GM23248 (cell line): ENCODE measurements at regions not wholly inside any gene's neighbourhood (a gene's known extent, or its start where the extent isn't known, plus 50 kb on each side); places are given as distances from the start of the nearest gene placed in this dataset.

Experiments
- DNase-seq: peaks from one replicate; pipeline ENCODE4 v3.0.0-alpha.2; 2015
- H2AFZ ChIP-seq: fragments of 200-600 bp; sonication (generic); 2 replicates; pipeline ENCODE4 v1.6.1; 2016; ENCODE audit warnings: antibody characterized with exemption
- H3F3A ChIP-seq: fragments of 200-600 bp; sonication (generic); 2 replicates; pipeline ENCODE4 v1.6.1; 2016; ENCODE audit warnings: mild to moderate bottlenecking, antibody characterized with exemption, mixed run types; ENCODE audit not compliant: insufficient read depth
- H3K27ac ChIP-seq: fragments of 200-600 bp; sonication (generic); 2 replicates; pipeline ENCODE4 v1.5.1; 2016; ENCODE audit warnings: mild to moderate bottlenecking
- H3K27me3 ChIP-seq: fragments of 200-600 bp; sonication (generic); replicated peaks from 2 replicates; pipeline ENCODE4 v1.6.1; 2016; ENCODE audit warnings: mild to moderate bottlenecking; ENCODE audit not compliant: insufficient read depth
- H3K36me3 ChIP-seq: fragments of 200-600 bp; sonication (generic); 2 replicates; pipeline ENCODE4 v1.6.1; 2016; ENCODE audit warnings: low read depth, mild to moderate bottlenecking
- H3K4me1 ChIP-seq: fragments of 200-600 bp; sonication (generic); 2 replicates; pipeline ENCODE4 v1.6.1; 2016; ENCODE audit warnings: mild to moderate bottlenecking; ENCODE audit not compliant: insufficient read depth
- H3K4me2 ChIP-seq: fragments of 200-600 bp; sonication (generic); one replicate; pipeline ENCODE4 v1.6.1; 2016; ENCODE audit warnings: mild to moderate bottlenecking; ENCODE audit not compliant: unreplicated experiment
- H3K4me3 ChIP-seq: fragments of 200-600 bp; sonication (generic); 2 replicates; pipeline ENCODE4 v1.5.1; 2016; ENCODE audit warnings: mild to moderate bottlenecking
- H3K79me2 ChIP-seq: fragments of 200-600 bp; sonication (generic); 2 replicates; pipeline ENCODE4 v1.6.1; 2016; ENCODE audit warnings: mild to moderate bottlenecking; ENCODE audit not compliant: insufficient read depth
- H3K9ac ChIP-seq: fragments of 200-600 bp; sonication (generic); 2 replicates; pipeline ENCODE4 v1.6.1; 2016; ENCODE audit warnings: mild to moderate bottlenecking
- H3K9me2 ChIP-seq: fragments of 200-600 bp; sonication (generic); 2 replicates; pipeline ENCODE4 v1.6.1; 2016; ENCODE audit warnings: mixed run types, mild to moderate bottlenecking, moderate library complexity; ENCODE audit not compliant: insufficient read depth
- H3K9me3 ChIP-seq: fragments of 200-600 bp; sonication (generic); one replicate; pipeline ENCODE4 v1.6.1; 2017; ENCODE audit warnings: low read depth
- H4K20me1 ChIP-seq: fragments of 200-600 bp; sonication (generic); 2 replicates; pipeline ENCODE4 v1.6.0; 2016; ENCODE audit not compliant: insufficient read depth
- EZH2 ChIP-seq: fragments of 200-600 bp; sonication (generic); IDR thresholded peaks from 2 replicates; pipeline ENCODE4 v1.6.1; 2018; ENCODE audit warnings: antibody characterized with exemption, mild to moderate bottlenecking; ENCODE audit not compliant: insufficient read depth, poor library complexity, severe bottlenecking
- EZH2phosphoT487 ChIP-seq: fragments of 200-600 bp; sonication (generic); IDR thresholded peaks from 2 replicates; pipeline ENCODE4 v1.6.1; 2018; ENCODE audit warnings: antibody characterized with exemption, moderate library complexity, mild to moderate bottlenecking, low read depth; ENCODE audit not compliant: insufficient read depth
- WGBS, 2 experiments: methylation state at CpG; one replicate each; pipeline ENCODE4 v1.1.6; 2015 to 2017; ENCODE audit warnings: low lambda C conversion rate in 2 of 2, low coverage in 1 of 2; ENCODE audit errors: missing lambda C conversion rate in 2 of 2; 5-methylcytosine and 5-hydroxymethylcytosine counted together
- in situ Hi-C: fragments of 300-500 bp; cut with MboI; formaldehyde crosslinking; loops from 2 replicates; pipeline ENCODE4 v1.15.0; 2020

- no peaks in the 10 kb centered on the region for H3K79me2 ChIP-seq
- no peaks in the 10 kb centered on the region for H3K27me3 ChIP-seq
- no peak overlapping the region for H3K4me3 ChIP-seq
- H3K36me3 ChIP-seq: no peaks in the 10 kb centered on the region
- H3K4me2 ChIP-seq: no peak overlapping the region
- H2AFZ ChIP-seq: no peak overlapping the region
- H3K9ac ChIP-seq: no peak overlapping the region
- DNase-seq: no peak
- 57 to 73% methylated on average over 2 of the region's 2 CpGs for WGBS, 2 experiments
- H3K27ac ChIP-seq: no peak overlapping the region
- no peaks in the 10 kb centered on the region for H3F3A ChIP-seq
- H3K9me2 ChIP-seq: no peaks in the 10 kb centered on the region
- no peaks in the 10 kb centered on the region for H3K4me1 ChIP-seq
- in situ Hi-C loops: no loop called here
- no peaks in the 10 kb centered on the region for H4K20me1 ChIP-seq
- H3K9me3 ChIP-seq: no peaks in the 10 kb centered on the region
- no peak for TF ChIP-seq EZH2
- TF ChIP-seq EZH2phosphoT487: no peak
These were observed 189.9 kb downstream of the CENPW start for GRCh38 chr6:126529637-126530362.

- H3K4me2 ChIP-seq: no peak overlapping the region
- no peaks in the 10 kb centered on the region for H3K9me2 ChIP-seq
- H4K20me1 ChIP-seq: no peaks in the 10 kb centered on the region
- no peak overlapping the region for H3K9ac ChIP-seq
- TF ChIP-seq EZH2phosphoT487: no peak
- no peak for TF ChIP-seq EZH2
- no peaks in the 10 kb centered on the region for H3K9me3 ChIP-seq
- no peaks in the 10 kb centered on the region for H3K4me1 ChIP-seq
- no peak overlapping the region for H3K27ac ChIP-seq
- DNase-seq: no peak
- in situ Hi-C loops: no loop called here
- no peak overlapping the region for H3K4me3 ChIP-seq
- no peaks in the 10 kb centered on the region for H3K27me3 ChIP-seq
- no peaks in the 10 kb centered on the region for H3F3A ChIP-seq
- no peak overlapping the region for H2AFZ ChIP-seq
- H3K79me2 ChIP-seq: no peaks in the 10 kb centered on the region
- H3K36me3 ChIP-seq: no peaks in the 10 kb centered on the region
These were observed 190.9 kb downstream of the CENPW start for GRCh38 chr6:126530775-126531174.

GRCh38 chr6:126531286-126531685 lies 191.4 kb downstream of the CENPW start:
- Histone ChIP-seq H3K27me3 (no peaks in the 10 kb centered on the region), H2AFZ (no peak overlapping the region), H3F3A (no peaks in the 10 kb centered on the region), H3K27ac (no peak overlapping the region), H3K4me3 (no peak overlapping the region), H3K9me3 (no peaks in the 10 kb centered on the region), H3K9ac (no peak overlapping the region), H3K4me1 (no peaks in the 10 kb centered on the region), H3K4me2 (no peak overlapping the region), H3K9me2 (no peaks in the 10 kb centered on the region), H3K36me3 (no peaks in the 10 kb centered on the region), H4K20me1 (no peaks in the 10 kb centered on the region), H3K79me2 (no peaks in the 10 kb centered on the region)
- TF ChIP-seq EZH2 (no peak), EZH2phosphoT487 (no peak)
- DNase-seq: no peak
- in situ Hi-C loops: no loop called here

GRCh38 chr6:126531840-126532239 lies 191.9 kb downstream of the CENPW start:
- H4K20me1 ChIP-seq: no peaks in the 10 kb centered on the region
- WGBS, 2 experiments: 89 to 90% methylated on average over 1 of the region's 1 CpG
- no peak overlapping the region for H2AFZ ChIP-seq
- H3K9me3 ChIP-seq: no peaks in the 10 kb centered on the region
- H3K27me3 ChIP-seq: no peaks in the 10 kb centered on the region
- H3K27ac ChIP-seq: no peak overlapping the region
- H3K4me1 ChIP-seq: no peaks in the 10 kb centered on the region
- no peak overlapping the region for H3K4me3 ChIP-seq
- H3K9me2 ChIP-seq: no peaks in the 10 kb centered on the region
- DNase-seq: no peak
- in situ Hi-C loops: no loop called here
- no peak overlapping the region for H3K4me2 ChIP-seq
- no peaks in the 10 kb centered on the region for H3F3A ChIP-seq
- TF ChIP-seq EZH2 (no peak), EZH2phosphoT487 (no peak)
- H3K36me3 ChIP-seq: no peaks in the 10 kb centered on the region
- no peaks in the 10 kb centered on the region for H3K79me2 ChIP-seq
- no peak overlapping the region for H3K9ac ChIP-seq

GRCh38 chr6:126534401-126534800 lies 194.5 kb downstream of the CENPW start:
- no peak for DNase-seq

More at GRCh38 chr6:126534401-126534800, 194.5 kb downstream of the CENPW start:
- no peaks in the 10 kb centered on the region for H3K9me3 ChIP-seq
- H3K9me2 ChIP-seq: no peaks in the 10 kb centered on the region
- H2AFZ ChIP-seq: no peak overlapping the region
- 88 to 95% methylated on average over 2 of the region's 2 CpGs for WGBS, 2 experiments
- in situ Hi-C loops: no loop called here
- no peaks in the 10 kb centered on the region for H3K27me3 ChIP-seq
- TF ChIP-seq EZH2 (no peak), EZH2phosphoT487 (no peak)
- no peak overlapping the region for H3K27ac ChIP-seq
- no peaks in the 10 kb centered on the region for H4K20me1 ChIP-seq
- H3K9ac ChIP-seq: no peak overlapping the region
- 0 out of 2 replicates have a peak, but pooled peaks cover 8% of the 10 kb centered on the region for H3F3A ChIP-seq
- no peaks in the 10 kb centered on the region for H3K36me3 ChIP-seq
- peaks cover 8% of the 10 kb centered on the region; the same call in 1 of the 2 replicates for H3K4me1 ChIP-seq
- H3K79me2 ChIP-seq: no peaks in the 10 kb centered on the region
- H3K4me3 ChIP-seq: no peak overlapping the region
- no peak overlapping the region for H3K4me2 ChIP-seq
